Nucleus accumbens (tissue), 56 donors: ENCODE measurements at regions not wholly inside any gene's neighbourhood (a gene's known extent, or its start where the extent isn't known, plus 50 kb on each side); places are given as distances from the start of the nearest gene placed in this dataset.

Experiments used
- DNase-seq, 56 donors: peaks; one replicate each; lab custom pipeline; 2025; lab: John Stamatoyannopoulos, UW

DNA sequence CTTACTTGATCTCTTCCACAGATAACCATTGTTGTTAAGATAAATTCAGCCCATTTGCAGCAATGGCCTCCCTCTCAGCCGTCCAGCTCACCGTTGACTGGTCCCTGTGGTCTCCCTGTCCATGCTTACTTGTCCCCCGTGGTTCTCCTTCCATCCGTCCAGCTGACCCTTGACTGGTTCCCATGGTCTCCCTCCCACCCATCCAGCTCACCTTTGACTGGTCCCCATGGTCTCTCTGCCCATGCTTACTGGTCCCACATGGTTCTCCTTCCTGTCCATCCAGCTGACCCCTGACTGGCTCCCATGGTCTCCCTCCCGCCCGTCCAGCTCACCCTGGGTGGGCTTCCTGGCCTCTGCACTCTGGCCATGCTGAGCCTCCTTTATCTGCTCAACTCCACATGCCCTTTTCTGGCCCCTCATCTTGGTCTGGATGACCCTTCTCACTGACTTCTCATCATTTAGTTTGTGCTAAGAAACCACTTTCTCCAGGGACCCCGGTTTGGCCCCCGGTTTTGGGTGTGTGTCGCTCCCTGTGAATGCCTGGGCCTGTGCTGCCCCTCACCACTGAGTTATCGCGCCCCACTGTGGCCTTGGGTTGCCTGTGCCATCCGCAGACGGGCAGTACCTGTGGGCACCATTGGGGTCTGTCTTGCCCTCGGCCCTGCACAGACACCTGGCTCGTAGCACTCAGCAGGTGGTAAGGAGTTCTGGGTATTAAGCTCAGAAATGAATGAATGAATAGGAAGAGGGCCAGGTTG lies 146.4 kb downstream of the ERMARD start:
- DNase-seq: no peak

GRCh38 chr6:169896826-169897456 lies 145.5 kb downstream of the ERMARD start:
- DNase-seq: no peak

DNA sequence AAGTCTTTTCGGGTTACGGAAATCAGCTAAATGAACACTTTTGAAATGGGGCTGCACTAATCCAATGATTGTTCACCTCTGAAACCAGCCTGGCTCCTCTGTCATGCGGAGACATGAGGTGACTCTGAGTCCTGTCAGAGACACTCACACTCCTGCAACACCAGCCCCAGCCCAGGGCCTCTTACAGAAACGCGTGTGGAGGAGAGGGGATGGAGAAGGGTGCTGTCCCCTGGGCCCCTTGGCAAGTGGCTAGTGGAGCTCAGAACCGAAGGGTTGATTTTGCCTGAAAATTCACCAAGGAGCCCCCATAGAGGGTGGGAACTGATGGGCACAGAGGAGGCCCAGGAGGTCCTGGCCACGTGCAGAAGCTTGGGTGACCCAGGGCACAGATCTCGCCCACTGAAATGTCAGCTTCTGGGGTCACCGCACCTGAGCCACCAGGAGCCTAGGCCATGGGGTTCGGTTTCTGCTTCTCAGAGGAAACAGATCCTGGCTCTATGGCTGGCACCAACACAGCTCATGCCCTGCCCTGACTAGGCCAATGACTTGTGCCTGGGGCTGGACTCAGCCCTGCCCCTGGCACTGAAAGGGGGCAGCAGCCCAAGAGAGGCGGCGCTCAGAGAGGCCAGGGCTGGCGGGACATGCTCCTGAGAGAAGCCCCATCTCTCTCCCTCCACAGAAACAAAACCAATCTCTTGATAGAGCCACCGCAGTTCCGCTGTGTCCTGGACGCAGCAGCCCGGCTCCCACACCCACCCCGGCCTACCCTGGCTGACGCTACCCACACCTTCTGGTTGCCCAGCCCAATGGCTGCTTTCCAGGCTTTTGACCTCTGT lies 144.7 kb downstream of the ERMARD start:
- DNase-seq: no peak

- no peak for DNase-seq
These were observed 143.8 kb downstream of the ERMARD start for GRCh38 chr6:169895000-169895759.

DNA sequence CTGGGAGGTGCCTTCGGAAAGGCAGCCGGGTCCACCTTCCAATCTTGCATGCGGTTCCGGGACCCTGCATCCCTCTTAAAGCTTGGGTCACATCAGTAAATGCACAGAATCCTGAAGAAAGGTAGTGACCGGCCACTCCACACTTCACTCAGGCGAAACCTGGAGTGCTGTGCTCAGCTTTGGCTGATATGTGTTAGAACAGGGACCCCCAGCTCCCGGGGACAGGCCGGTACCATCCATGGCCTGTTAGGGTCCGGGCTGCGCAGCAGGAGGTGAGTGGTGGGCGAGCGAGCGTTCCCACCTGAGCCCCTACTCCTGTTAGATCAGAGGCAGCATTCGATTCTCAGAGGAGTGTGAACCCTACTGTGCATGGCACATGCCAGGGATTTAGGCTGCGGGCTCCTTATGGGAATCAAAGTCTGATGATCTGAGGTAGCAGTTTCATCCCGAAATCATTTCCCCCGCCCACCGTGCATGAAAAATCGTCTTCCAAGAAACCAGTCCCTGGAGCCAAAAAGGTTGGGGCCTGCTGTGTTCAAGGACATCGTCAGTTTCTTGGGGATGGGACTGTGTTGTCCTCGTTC lies 143.0 kb downstream of the ERMARD start:
- DNase-seq: no peak

- no peak for DNase-seq
These were observed 142.2 kb downstream of the ERMARD start for GRCh38 chr6:169893624-169894023.

- no peak for DNase-seq
These were observed 140.4 kb downstream of the ERMARD start for GRCh38 chr6:169891846-169892245.

GRCh38 chr6:169891421-169891820 lies 140.0 kb downstream of the ERMARD start:
- no peak for DNase-seq

- DNase-seq: no peak
These were observed 139.5 kb downstream of the ERMARD start for GRCh38 chr6:169890901-169891300.

GRCh38 chr6:169890049-169890448 lies 138.6 kb downstream of the ERMARD start:
- no peak for DNase-seq

GRCh38 chr6:169887529-169888140 lies 136.2 kb downstream of the ERMARD start:
- no peak for DNase-seq

DNA sequence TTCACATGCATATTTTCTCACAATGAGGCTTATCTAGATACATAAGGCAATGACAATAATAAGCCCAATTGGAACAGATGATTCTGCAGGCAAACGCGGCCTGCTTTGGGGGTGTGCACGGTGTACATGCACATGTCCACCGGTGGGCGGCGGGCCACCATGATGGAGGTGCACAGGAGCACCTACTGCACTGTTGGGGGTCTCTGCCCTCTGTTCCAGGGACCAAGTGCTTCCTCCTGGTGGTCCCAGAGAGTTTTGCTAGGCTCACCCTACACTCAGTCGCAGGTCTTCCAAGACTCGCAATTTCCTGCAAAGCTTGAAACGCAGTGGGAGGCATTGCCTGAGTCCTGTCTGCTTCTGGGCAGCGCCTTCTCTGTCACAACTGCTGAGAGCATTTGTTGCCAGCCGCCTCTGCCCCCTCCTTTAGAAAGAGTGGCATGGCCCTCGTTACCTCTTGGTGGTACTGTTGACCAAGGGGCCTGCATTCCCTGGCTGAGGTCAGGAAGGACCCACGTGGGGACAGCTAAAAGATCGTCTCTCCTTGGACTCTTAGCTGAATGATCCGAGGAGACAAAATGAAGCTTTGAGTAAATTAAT lies 135.3 kb downstream of the ERMARD start:
- DNase-seq: no peak

DNA sequence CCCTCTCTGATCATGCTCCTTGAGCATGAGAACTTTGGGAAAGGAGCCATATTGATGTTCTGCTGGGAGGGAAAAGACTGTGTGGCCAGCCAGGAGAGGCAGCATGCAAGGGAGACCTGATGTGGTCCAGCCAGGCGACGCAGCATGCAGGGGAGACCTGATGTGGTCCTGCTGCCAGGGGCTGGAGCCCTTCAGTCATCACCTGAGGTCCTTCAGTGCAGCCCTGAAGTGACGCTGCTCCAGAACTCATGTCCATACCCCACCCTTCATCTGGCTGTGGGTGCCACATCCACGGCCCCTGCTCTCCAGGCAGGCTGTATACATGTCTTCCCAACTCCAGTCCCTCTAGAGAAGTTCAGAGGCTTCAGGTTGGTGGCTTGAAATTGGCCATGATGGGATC lies 134.4 kb downstream of the ERMARD start:
- no peak for DNase-seq

- no peak for DNase-seq
These were observed 133.7 kb downstream of the ERMARD start for GRCh38 chr6:169885131-169885530.

DNA sequence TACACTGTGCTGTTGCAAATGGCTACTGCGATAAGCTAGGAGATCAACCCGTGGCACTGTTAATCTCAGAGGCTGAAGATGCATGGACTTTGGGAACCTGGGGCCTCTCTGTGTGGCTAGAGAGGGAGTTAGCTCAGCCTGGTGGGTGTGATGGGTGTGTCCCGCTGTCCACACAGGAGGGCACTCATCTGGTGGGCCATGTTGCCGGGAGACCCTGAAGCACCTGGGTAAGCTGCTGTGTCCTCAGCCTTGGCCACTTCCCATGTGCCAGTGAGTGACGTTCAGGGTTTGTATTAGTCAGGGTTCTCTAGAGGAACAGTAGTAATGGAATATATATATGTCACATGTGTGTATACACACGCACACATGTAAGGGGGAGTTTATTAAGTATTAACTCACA lies 132.7 kb downstream of the ERMARD start:
- no peak for DNase-seq

GRCh38 chr6:169883316-169883715 lies 131.9 kb downstream of the ERMARD start:
- DNase-seq: no peak

DNA sequence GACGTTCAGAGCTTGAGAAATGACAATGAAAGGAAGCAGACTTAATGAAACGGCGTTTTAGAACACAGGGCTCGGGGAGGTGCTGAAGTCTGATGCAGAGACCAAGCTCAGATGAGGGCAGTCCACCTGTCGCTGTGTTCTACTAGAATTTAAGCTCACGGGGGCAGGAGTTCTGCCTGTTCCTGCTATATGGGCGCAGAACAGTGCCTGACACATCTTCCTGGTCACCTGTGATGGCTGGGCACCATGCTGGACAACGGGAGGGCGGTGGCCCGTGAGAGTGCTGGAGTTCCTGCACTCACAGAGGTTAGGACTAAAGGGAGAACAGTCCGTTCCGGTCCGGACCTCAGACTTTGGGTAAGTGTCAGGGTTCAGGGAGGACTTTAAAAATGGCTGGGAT lies 130.6 kb downstream of the ERMARD start:
- DNase-seq: no peak

GRCh38 chr6:169881398-169881797 lies 130.0 kb downstream of the ERMARD start:
- DNase-seq: no peak

GRCh38 chr6:169880516-169880915 lies 129.1 kb downstream of the ERMARD start:
- DNase-seq: no peak
